OCI-LY1 (cell line): ENCODE measurements at regions not wholly inside any gene's neighbourhood (a gene's known extent, or its start where the extent isn't known, plus 50 kb on each side); places are given as distances from the start of the nearest gene placed in this dataset.

Experiments
- H2AFZ ChIP-seq: fragments of 200-600 bp; sonication (generic), shearing (Covaris generic); 2 replicates; pipeline ENCODE4 v1.6.0; 2014; ENCODE audit warnings: antibody characterized with exemption, mild to moderate bottlenecking, low read length
- H3F3A ChIP-seq: fragments of 200-600 bp; sonication (generic), shearing (Covaris generic); 2 replicates; pipeline ENCODE4 v1.6.0; 2014; ENCODE audit warnings: mild to moderate bottlenecking, antibody characterized with exemption, low read length, moderate library complexity; ENCODE audit not compliant: insufficient read depth
- H3K27ac ChIP-seq: fragments of 200-600 bp; sonication (generic); 2 replicates; pipeline ENCODE4 v1.5.1; 2014; ENCODE audit warnings: low read length, mixed run types, mild to moderate bottlenecking, low read depth; ENCODE audit not compliant: poor library complexity, severe bottlenecking
- H3K27me3 ChIP-seq: fragments of 200-600 bp; sonication (generic); 2 replicates; pipeline ENCODE4 v1.6.0; 2014; ENCODE audit warnings: antibody characterized with exemption, mild to moderate bottlenecking, low read length, moderate library complexity; ENCODE audit not compliant: insufficient read depth
- H3K36me3 ChIP-seq: fragments of 200-600 bp; sonication (generic); 2 replicates; pipeline ENCODE4 v1.6.1; 2014; ENCODE audit warnings: mild to moderate bottlenecking, antibody characterized with exemption, low read length, moderate library complexity, mixed read lengths; ENCODE audit not compliant: insufficient read depth
- H3K4me1 ChIP-seq: fragments of 200-600 bp; sonication (generic); 2 replicates; pipeline ENCODE4 v1.5.1; 2014; ENCODE audit warnings: mild to moderate bottlenecking, low read length, moderate library complexity; ENCODE audit not compliant: insufficient read depth, severe bottlenecking
- H3K4me2 ChIP-seq: fragments of 200-600 bp; sonication (generic), shearing (Covaris generic); 2 replicates; pipeline ENCODE4 v1.6.1; 2014; ENCODE audit warnings: low read length
- H3K4me3 ChIP-seq: fragments of 200-600 bp; sonication (generic); 2 replicates; pipeline ENCODE4 v1.5.1; 2014; ENCODE audit warnings: low read length, low read depth, mild to moderate bottlenecking, mixed read lengths; ENCODE audit not compliant: poor library complexity, severe bottlenecking
- H3K79me2 ChIP-seq: fragments of 200-600 bp; shearing (Covaris generic); 2 replicates; pipeline ENCODE4 v1.6.1; 2016; ENCODE audit warnings: mixed run types, low read length, mixed read lengths; ENCODE audit not compliant: insufficient read depth
- H3K9ac ChIP-seq: fragments of 200-600 bp; sonication (generic), shearing (Covaris generic); 2 replicates; pipeline ENCODE4 v1.6.1; 2014; ENCODE audit warnings: mild to moderate bottlenecking, low read length, mixed read lengths
- H3K9me2 ChIP-seq: fragments of 200-600 bp; sonication (generic), shearing (Covaris generic); 2 replicates; pipeline ENCODE4 v1.6.1; 2014; ENCODE audit warnings: low read depth, mild to moderate bottlenecking, low read length, mixed read lengths
- H3K9me3 ChIP-seq: fragments of 200-600 bp; shearing (Covaris generic); 2 replicates; pipeline ENCODE4 v1.6.1; 2014; ENCODE audit warnings: low read length, mixed read lengths
- H4K20me1 ChIP-seq: fragments of 200-600 bp; sonication (generic), shearing (Covaris generic); 2 replicates; pipeline ENCODE4 v1.6.0; 2016; ENCODE audit warnings: mild to moderate bottlenecking, low read length; ENCODE audit not compliant: insufficient read depth
- EZH2 ChIP-seq: fragments of 200-600 bp; sonication (generic), shearing (Covaris generic); IDR thresholded peaks from 2 replicates; pipeline ENCODE4 v1.8.0; 2017; ENCODE audit warnings: borderline replicate concordance, mixed run types, mild to moderate bottlenecking, antibody characterized with exemption, low read length, moderate library complexity, mixed read lengths
- TF ChIP-seq, protein P1 (sequence below): fragments of 200-600 bp; sonication (generic), shearing (Covaris generic); IDR thresholded peaks from 2 replicates; pipeline ENCODE4 v1.5.1; 2017; ENCODE audit warnings: mild to moderate bottlenecking, antibody characterized with exemption, low read length, moderate library complexity, mixed read lengths

DNA sequence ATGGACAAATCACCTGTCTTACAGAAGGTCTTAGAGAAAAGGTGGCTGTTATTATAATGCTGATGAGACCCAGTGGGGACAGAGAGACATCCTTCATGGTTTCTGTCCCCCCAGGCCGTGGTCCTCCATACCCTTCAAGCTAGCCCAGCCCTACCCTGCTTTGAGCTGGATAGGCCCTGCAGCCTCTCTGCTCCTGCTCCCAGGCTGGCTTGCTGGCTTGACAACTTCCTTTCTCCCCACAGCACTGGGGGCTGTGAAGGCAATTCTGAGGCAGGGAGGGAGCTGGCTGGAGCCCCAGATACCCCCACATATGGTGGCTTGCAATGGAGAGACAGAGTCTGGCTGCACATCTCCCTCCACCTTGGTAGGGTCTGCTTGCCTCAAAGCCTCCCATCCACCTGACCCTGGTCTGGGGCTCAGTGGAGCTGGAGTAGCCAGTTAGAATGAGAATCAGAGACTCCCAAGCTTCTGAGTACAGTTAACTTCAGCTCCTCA, 118.2 kb downstream of the PJA1 start:
- Histone ChIP-seq H3K4me3 (no peak overlapping the region), H3K27ac (no peak overlapping the region), H3K4me1 (no peaks in the 10 kb centered on the region), H3K9ac (no peak overlapping the region), H3K4me2 (no peak overlapping the region), H3F3A (no peaks in the 10 kb centered on the region), H3K9me3 (no peaks in the 10 kb centered on the region), H2AFZ (no peak overlapping the region), H3K79me2 (no peaks in the 10 kb centered on the region), H3K9me2 (no peaks in the 10 kb centered on the region), H4K20me1 (no peaks in the 10 kb centered on the region), H3K27me3 (no peaks in the 10 kb centered on the region), H3K36me3 (no peaks in the 10 kb centered on the region)
- TF ChIP-seq, protein P1, sequence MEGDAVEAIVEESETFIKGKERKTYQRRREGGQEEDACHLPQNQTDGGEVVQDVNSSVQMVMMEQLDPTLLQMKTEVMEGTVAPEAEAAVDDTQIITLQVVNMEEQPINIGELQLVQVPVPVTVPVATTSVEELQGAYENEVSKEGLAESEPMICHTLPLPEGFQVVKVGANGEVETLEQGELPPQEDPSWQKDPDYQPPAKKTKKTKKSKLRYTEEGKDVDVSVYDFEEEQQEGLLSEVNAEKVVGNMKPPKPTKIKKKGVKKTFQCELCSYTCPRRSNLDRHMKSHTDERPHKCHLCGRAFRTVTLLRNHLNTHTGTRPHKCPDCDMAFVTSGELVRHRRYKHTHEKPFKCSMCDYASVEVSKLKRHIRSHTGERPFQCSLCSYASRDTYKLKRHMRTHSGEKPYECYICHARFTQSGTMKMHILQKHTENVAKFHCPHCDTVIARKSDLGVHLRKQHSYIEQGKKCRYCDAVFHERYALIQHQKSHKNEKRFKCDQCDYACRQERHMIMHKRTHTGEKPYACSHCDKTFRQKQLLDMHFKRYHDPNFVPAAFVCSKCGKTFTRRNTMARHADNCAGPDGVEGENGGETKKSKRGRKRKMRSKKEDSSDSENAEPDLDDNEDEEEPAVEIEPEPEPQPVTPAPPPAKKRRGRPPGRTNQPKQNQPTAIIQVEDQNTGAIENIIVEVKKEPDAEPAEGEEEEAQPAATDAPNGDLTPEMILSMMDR, result no peak
- no peak for TF ChIP-seq EZH2

DNA sequence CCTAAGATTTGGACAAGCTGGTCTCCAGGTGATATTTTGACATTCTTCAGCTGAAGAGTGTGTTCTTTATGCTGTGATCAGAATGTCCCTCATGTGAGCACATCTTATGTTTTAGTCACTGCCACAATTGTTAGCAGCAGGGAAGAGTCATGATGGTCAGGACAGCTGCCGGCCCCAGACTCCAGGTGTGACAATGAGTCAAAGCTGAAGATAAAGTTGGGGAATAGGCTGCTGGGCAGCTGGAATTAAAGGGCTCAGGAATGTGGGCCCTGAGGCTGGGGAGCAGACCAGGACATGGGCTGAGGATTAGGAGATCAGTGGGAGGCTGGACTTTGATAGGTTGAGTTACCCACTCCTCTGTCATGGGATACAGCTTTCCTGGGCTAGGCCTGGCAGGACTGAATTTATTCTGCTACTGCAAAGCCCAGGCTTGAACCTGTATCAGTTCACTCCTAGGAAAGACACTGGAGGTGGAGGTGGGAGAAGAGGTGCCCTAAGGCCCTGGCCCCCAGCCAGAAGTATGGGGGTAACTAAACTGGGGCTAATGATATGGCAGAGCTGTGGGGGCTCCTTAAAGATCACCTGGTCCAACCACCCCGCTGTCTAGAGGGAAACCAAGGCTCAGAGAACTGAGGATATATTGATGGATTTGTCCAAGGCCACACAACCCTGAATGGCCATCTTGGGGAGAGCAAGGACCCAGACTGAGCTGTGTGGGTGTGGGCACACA, 119.5 kb downstream of the PJA1 start:
- H3K9ac ChIP-seq, result no peak overlapping the region
- no peaks in the 10 kb centered on the region for H3K9me2 ChIP-seq
- TF ChIP-seq, protein P1, result no peak
- TF ChIP-seq EZH2, result no peak
- H3K79me2 ChIP-seq, result no peaks in the 10 kb centered on the region
- H2AFZ ChIP-seq, result no peak overlapping the region
- H3K36me3 ChIP-seq, result no peaks in the 10 kb centered on the region
- H3K27ac ChIP-seq, result no peak overlapping the region
- H3K9me3 ChIP-seq, result no peaks in the 10 kb centered on the region
- no peaks in the 10 kb centered on the region for H3K4me1 ChIP-seq
- H4K20me1 ChIP-seq, result no peaks in the 10 kb centered on the region
- H3K4me2 ChIP-seq, result no peak overlapping the region
- no peaks in the 10 kb centered on the region for H3K27me3 ChIP-seq
- H3K4me3 ChIP-seq, result no peak overlapping the region
- no peaks in the 10 kb centered on the region for H3F3A ChIP-seq

GRCh38 chrX:69038816-69039215, 126.4 kb downstream of the PJA1 start:
- no peaks in the 10 kb centered on the region for H3K27me3 ChIP-seq
- no peak overlapping the region for H3K27ac ChIP-seq
- no peaks in the 10 kb centered on the region for H4K20me1 ChIP-seq
- H3K79me2 ChIP-seq, result no peaks in the 10 kb centered on the region
- no peaks in the 10 kb centered on the region for H3K9me3 ChIP-seq
- no peaks in the 10 kb centered on the region for H3K36me3 ChIP-seq
- H2AFZ ChIP-seq, result no peak overlapping the region
- TF ChIP-seq EZH2, result no peak
- TF ChIP-seq, protein P1, result no peak
- no peak overlapping the region for H3K9ac ChIP-seq
- no peaks in the 10 kb centered on the region for H3F3A ChIP-seq
- H3K9me2 ChIP-seq, result no peaks in the 10 kb centered on the region
- H3K4me1 ChIP-seq, result no peaks in the 10 kb centered on the region
- H3K4me2 ChIP-seq, result no peak overlapping the region
- H3K4me3 ChIP-seq, result no peak overlapping the region
